Neural cell (in vitro differentiated cells): ENCODE measurements at regions not wholly inside any gene's neighbourhood (a gene's known extent, or its start where the extent isn't known, plus 50 kb on each side); places are given as distances from the start of the nearest gene placed in this dataset.

Experiments
- H2AFZ ChIP-seq: fragments of 200-600, 300-800 bp; sonication (generic), shearing (Covaris generic); 2 replicates; pipeline ENCODE4 v1.6.0; 2014; ENCODE audit warnings: low read depth, mild to moderate bottlenecking, antibody characterized with exemption, low read length, moderate library complexity
- H3F3A ChIP-seq: fragments of 200-600 bp; shearing (Covaris generic); 2 replicates; pipeline ENCODE4 v1.6.1; 2016; ENCODE audit warnings: mild to moderate bottlenecking, moderate library complexity, mixed read lengths, antibody characterized with exemption, low read length; ENCODE audit not compliant: insufficient read depth, poor library complexity, severe bottlenecking
- H3K27ac ChIP-seq: fragments of 200-600, 300-800 bp; sonication (generic), shearing (Covaris generic); 2 replicates; pipeline ENCODE4 v1.5.1; 2014; ENCODE audit warnings: mild to moderate bottlenecking, low read length, moderate library complexity
- H3K27me3 ChIP-seq: fragments of 300-800, 200-600 bp; sonication (generic), shearing (Covaris generic); 2 replicates; pipeline ENCODE4 v1.6.0; 2014; ENCODE audit warnings: mild to moderate bottlenecking, low read depth, low read length, moderate library complexity; ENCODE audit not compliant: insufficient read depth
- H3K36me3 ChIP-seq: fragments of 300-800, 200-600 bp; sonication (generic), shearing (Covaris generic); 2 replicates; pipeline ENCODE4 v1.5.1; 2014; ENCODE audit warnings: mild to moderate bottlenecking, antibody characterized with exemption, low read length, moderate library complexity; ENCODE audit not compliant: insufficient read depth
- H3K4me2 ChIP-seq: fragments of 300-800, 200-600 bp; sonication (generic), shearing (Covaris generic); 2 replicates; pipeline ENCODE4 v1.6.0; 2014; ENCODE audit warnings: mild to moderate bottlenecking, low read length
- H3K4me3 ChIP-seq: fragments of 300-800, 200-600 bp; sonication (generic), shearing (Covaris generic); 2 replicates; pipeline ENCODE4 v1.5.1; 2014; ENCODE audit warnings: mild to moderate bottlenecking, low read length, moderate library complexity
- H3K79me2 ChIP-seq: fragments of 200-600 bp; shearing (Covaris generic); replicated peaks from 2 replicates; pipeline ENCODE4 v1.6.0; 2014; ENCODE audit warnings: mild to moderate bottlenecking, low read length, moderate library complexity; ENCODE audit not compliant: insufficient read depth
- H3K9ac ChIP-seq: fragments of 300-800, 200-600 bp; sonication (generic), shearing (Covaris generic); 2 replicates; pipeline ENCODE4 v1.6.1; 2016; ENCODE audit warnings: mild to moderate bottlenecking, low read length, mixed read lengths
- H3K9me2 ChIP-seq: fragments of 200-600 bp; shearing (Covaris generic); 2 replicates; pipeline ENCODE4 v1.6.1; 2016; ENCODE audit warnings: mild to moderate bottlenecking, low read length, mixed read lengths; ENCODE audit not compliant: insufficient read depth
- H3K9me3 ChIP-seq: fragments of 200-600, 300-800 bp; sonication (generic), shearing (Covaris generic); 2 replicates; pipeline ENCODE4 v1.6.1; 2016; ENCODE audit warnings: mild to moderate bottlenecking, mixed run types, low read length, moderate library complexity, mixed read lengths
- H4K20me1 ChIP-seq: fragments of 200-600 bp; shearing (Covaris generic); 2 replicates; pipeline ENCODE4 v1.6.1; 2016; ENCODE audit warnings: mild to moderate bottlenecking, mixed run types; ENCODE audit not compliant: insufficient read depth
- EP300 ChIP-seq: fragments of 450-650 bp; conservative IDR thresholded peaks from 2 replicates; pipeline ENCODE4 v1.6.1; 2014; ENCODE audit warnings: antibody characterized with exemption, mild to moderate bottlenecking, moderate library complexity; ENCODE audit not compliant: poor library complexity, severe bottlenecking
- EZH2 ChIP-seq: fragments of 200-600, 300-800 bp; shearing (Covaris generic), sonication (generic); IDR thresholded peaks from 2 replicates; pipeline ENCODE4 v1.6.1; 2014; ENCODE audit warnings: antibody characterized with exemption, low read length, borderline replicate concordance, mild to moderate bottlenecking; ENCODE audit not compliant: insufficient read depth, poor library complexity, severe bottlenecking
- MXI1 ChIP-seq: fragments of 450-650 bp; conservative IDR thresholded peaks from 2 replicates; pipeline ENCODE4 v1.6.1; 2014; ENCODE audit warnings: antibody characterized with exemption, mild to moderate bottlenecking; ENCODE audit not compliant: poor library complexity, severe bottlenecking
- POLR2AphosphoS5 ChIP-seq: IDR thresholded peaks from 2 replicates; pipeline ENCODE4 v1.6.1; 2012
- RAD21 ChIP-seq: fragments of 450-650 bp; conservative IDR thresholded peaks from 2 replicates; pipeline ENCODE4 v1.6.1; 2014; ENCODE audit warnings: antibody characterized with exemption, mild to moderate bottlenecking, moderate library complexity
- SMC3 ChIP-seq: fragments of 450-650 bp; conservative IDR thresholded peaks from 2 replicates; pipeline ENCODE4 v1.6.1; 2014; ENCODE audit warnings: antibody characterized with exemption, mild to moderate bottlenecking, moderate library complexity; ENCODE audit not compliant: poor library complexity
- TAF1 ChIP-seq: IDR thresholded peaks from 2 replicates; pipeline ENCODE4 v1.6.1; 2012; ENCODE audit warnings: low read depth
- TF ChIP-seq, protein P1 (sequence below): fragments of 450-650 bp; IDR thresholded peaks from 2 replicates; pipeline ENCODE4 v1.5.1; 2014; ENCODE audit warnings: antibody characterized with exemption, mild to moderate bottlenecking, moderate library complexity; ENCODE audit not compliant: poor library complexity, severe bottlenecking
- TF ChIP-seq, protein P2 (sequence below): IDR thresholded peaks from 2 replicates; pipeline ENCODE4 v1.6.1; 2012; ENCODE audit warnings: borderline replicate concordance

DNA sequence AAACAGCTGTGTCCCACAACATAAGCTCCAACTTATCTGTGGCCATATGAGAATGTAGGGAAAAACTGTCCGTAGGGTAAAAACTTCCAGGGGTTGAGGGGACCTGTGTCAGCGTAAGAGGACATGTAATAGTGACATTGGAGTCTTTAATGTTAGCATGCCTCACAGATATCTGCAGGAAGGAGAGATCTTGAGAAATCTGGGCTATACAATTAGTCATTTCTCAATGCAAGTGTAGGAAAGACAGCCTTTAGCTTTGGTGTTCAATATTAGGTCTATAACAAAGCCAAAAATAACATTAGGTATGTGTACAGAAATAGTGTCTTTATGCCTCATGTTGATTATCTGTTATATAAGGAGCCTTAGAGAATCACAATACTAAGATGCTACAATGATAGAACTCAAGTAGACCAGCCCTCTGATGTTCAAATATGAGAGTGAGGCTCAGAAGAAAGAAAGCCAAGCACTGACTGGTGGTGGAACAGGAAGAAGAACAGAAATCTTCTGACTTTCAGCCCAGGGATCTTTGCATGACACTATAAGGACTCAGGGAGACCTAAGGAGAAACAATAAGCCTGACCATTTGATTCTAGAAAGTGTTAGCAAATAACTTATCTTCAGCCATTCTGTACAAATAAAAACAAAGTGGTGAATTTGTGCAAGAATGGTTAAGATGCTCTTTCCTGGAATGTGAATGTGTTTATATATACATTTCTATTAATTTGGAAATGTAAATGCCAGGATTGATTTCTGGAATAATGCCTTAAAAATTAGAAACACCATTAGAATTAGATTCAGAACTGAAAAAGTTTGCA lies 152.6 kb downstream of the ZC3H11B start:
- H3K9me3 ChIP-seq, result no peaks in the 10 kb centered on the region
- no peak overlapping the region for H3K27ac ChIP-seq
- no peak overlapping the region for H3K9ac ChIP-seq
- H4K20me1 ChIP-seq, result no peaks in the 10 kb centered on the region
- no peaks in the 10 kb centered on the region for H3K36me3 ChIP-seq
- H3K4me3 ChIP-seq, result no peak overlapping the region
- no peaks in the 10 kb centered on the region for H3K27me3 ChIP-seq
- H3K79me2 ChIP-seq, result no peaks in the 10 kb centered on the region
- H3F3A ChIP-seq, result no peaks in the 10 kb centered on the region
- TF ChIP-seq EP300, result no peak
- no peak for TF ChIP-seq TAF1
- TF ChIP-seq, protein P1, sequence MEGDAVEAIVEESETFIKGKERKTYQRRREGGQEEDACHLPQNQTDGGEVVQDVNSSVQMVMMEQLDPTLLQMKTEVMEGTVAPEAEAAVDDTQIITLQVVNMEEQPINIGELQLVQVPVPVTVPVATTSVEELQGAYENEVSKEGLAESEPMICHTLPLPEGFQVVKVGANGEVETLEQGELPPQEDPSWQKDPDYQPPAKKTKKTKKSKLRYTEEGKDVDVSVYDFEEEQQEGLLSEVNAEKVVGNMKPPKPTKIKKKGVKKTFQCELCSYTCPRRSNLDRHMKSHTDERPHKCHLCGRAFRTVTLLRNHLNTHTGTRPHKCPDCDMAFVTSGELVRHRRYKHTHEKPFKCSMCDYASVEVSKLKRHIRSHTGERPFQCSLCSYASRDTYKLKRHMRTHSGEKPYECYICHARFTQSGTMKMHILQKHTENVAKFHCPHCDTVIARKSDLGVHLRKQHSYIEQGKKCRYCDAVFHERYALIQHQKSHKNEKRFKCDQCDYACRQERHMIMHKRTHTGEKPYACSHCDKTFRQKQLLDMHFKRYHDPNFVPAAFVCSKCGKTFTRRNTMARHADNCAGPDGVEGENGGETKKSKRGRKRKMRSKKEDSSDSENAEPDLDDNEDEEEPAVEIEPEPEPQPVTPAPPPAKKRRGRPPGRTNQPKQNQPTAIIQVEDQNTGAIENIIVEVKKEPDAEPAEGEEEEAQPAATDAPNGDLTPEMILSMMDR, result no peak
- TF ChIP-seq, protein P2, sequence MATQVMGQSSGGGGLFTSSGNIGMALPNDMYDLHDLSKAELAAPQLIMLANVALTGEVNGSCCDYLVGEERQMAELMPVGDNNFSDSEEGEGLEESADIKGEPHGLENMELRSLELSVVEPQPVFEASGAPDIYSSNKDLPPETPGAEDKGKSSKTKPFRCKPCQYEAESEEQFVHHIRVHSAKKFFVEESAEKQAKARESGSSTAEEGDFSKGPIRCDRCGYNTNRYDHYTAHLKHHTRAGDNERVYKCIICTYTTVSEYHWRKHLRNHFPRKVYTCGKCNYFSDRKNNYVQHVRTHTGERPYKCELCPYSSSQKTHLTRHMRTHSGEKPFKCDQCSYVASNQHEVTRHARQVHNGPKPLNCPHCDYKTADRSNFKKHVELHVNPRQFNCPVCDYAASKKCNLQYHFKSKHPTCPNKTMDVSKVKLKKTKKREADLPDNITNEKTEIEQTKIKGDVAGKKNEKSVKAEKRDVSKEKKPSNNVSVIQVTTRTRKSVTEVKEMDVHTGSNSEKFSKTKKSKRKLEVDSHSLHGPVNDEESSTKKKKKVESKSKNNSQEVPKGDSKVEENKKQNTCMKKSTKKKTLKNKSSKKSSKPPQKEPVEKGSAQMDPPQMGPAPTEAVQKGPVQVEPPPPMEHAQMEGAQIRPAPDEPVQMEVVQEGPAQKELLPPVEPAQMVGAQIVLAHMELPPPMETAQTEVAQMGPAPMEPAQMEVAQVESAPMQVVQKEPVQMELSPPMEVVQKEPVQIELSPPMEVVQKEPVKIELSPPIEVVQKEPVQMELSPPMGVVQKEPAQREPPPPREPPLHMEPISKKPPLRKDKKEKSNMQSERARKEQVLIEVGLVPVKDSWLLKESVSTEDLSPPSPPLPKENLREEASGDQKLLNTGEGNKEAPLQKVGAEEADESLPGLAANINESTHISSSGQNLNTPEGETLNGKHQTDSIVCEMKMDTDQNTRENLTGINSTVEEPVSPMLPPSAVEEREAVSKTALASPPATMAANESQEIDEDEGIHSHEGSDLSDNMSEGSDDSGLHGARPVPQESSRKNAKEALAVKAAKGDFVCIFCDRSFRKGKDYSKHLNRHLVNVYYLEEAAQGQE, result no peak
- TF ChIP-seq MXI1, result no peak
- TF ChIP-seq POLR2AphosphoS5, result no peak
- no peak for TF ChIP-seq EZH2
- TF ChIP-seq RAD21, result no peak
- no peak for TF ChIP-seq SMC3
- no peak overlapping the region for H3K4me2 ChIP-seq
- no peaks in the 10 kb centered on the region for H3K9me2 ChIP-seq
- no peak overlapping the region for H2AFZ ChIP-seq

DNA sequence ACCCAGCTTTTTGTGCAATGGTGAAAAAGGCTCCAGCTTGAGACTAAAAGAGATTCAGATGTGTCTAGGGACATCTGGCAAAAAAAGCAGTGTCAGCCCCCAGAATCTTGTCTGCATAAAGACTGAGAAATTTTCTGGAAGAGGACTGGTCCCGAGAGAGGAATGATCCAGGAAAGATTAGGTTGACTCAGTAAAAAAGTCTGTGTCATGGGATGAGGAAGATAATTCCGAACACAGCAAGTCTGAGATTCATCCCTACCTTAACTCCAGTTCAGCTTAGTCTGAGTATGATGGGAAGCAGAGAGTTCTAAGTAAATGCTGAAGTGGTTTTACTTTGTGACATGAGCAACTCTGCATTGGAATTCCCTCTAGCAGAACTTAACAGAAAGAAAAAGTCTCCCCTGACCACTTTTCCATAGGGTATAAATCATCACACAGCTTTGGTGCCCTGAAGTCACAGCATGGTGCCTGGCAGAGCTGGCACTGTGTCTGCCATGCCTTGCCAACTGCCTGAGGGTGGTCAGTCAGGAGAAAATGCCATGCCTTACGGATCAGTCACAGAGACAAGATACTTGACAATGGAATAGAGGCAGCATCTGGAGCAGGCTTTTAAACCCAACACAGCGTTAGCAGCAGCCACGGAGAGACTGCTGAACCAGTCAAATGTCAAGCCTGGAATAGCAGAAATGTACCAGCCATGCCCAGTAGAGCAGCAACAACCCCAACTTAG lies 153.4 kb downstream of the ZC3H11B start:
- Histone ChIP-seq H4K20me1 (no peaks in the 10 kb centered on the region), H3K9me2 (no peaks in the 10 kb centered on the region), H3K36me3 (no peaks in the 10 kb centered on the region), H3K27me3 (no peaks in the 10 kb centered on the region), H2AFZ (no peak overlapping the region), H3K79me2 (no peaks in the 10 kb centered on the region), H3K9me3 (no peaks in the 10 kb centered on the region), H3K4me2 (no peak overlapping the region), H3K9ac (no peak overlapping the region), H3K4me3 (no peak overlapping the region), H3F3A (no peaks in the 10 kb centered on the region), H3K27ac (no peak overlapping the region)
- TF ChIP-seq, protein P1, result no peak
- no peak for TF ChIP-seq POLR2AphosphoS5
- TF ChIP-seq SMC3, result no peak
- no peak for TF ChIP-seq EP300
- TF ChIP-seq TAF1, result no peak
- TF ChIP-seq RAD21, result no peak
- TF ChIP-seq MXI1, result no peak
- TF ChIP-seq, protein P2, result no peak
- no peak for TF ChIP-seq EZH2
